Spleen (tissue), 7 donors: ENCODE measurements at regions not wholly inside any gene's neighbourhood (a gene's known extent, or its start where the extent isn't known, plus 50 kb on each side); places are given as distances from the start of the nearest gene placed in this dataset.

Experiments used
- CTCF ChIP-seq, 11 experiments: fragments of 200-600 bp in 7 of 11; fragments of 450-650 bp in 4 of 11; sonication (generic) in 4 of 11; IDR thresholded peaks in 8 of 11; conservative IDR thresholded peaks in 3 of 11; 1 replicate in 7 of 11; 2 replicates in 4 of 11; pipeline versions ENCODE4 v1.4.0 to v1.8.0; 2016 to 2021; ENCODE audit warnings: antibody characterized with exemption in 11 of 11, inconsistent platforms in 4 of 11, mild to moderate bottlenecking in 1 of 11
- POLR2A ChIP-seq, 3 donors: fragments of 450-650 bp; IDR thresholded peaks; one replicate each; pipeline ENCODE4 v1.5.1; 2017; ENCODE audit warnings: antibody characterized with exemption in 3 of 3, mild to moderate bottlenecking in 1 of 3
- POLR2AphosphoS5 ChIP-seq, 3 donors: sonication (generic); formaldehyde crosslinking; IDR thresholded peaks; one replicate each; pipeline ENCODE4 v1.5.1; 2017; ENCODE audit warnings: antibody characterized with exemption in 3 of 3
- donor health status: DM: no; HTN: no; CAD: no; lungs with moderate emphysema.
- donor health status: DM: no; HTN: no; CAD: no.
- donor health status: DM: no; HTN: no; CAD: no.

DNA sequence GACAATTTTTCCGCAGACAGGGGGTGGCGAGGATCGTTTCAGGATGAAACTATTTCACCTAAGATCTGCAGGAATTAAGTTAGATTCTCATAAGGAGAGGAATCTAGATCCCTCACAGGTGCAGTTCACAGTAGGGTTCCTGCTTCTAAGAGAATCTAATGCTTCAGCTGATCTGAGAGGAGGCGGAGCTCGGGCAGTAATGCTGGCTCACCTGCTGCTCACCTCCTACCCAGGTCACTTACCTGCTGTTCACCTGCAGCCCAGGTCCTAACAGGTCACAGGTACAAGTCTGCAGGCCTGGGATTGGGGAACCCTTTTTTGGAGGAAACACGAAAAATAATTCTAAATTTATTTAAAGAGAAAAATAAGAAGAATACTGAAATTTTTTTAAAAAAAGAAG lies 406.8 kb downstream of the MCTP2 start:
- TF ChIP-seq CTCF (IDR thresholded peaks at IDR 0.05 in 8 of 11, conservative IDR thresholded peaks at IDR 0.05 in 3 of 11), result no peak
- TF ChIP-seq POLR2AphosphoS5 (IDR thresholded peaks at IDR 0.05), result no peak
- TF ChIP-seq POLR2A (IDR thresholded peaks at IDR 0.05), result no peak
